CD4-positive, alpha-beta T cell treated with Interleukin-17A for 4 hours (primary cell): ENCODE measurements at regions not wholly inside any gene's neighbourhood (a gene's known extent, or its start where the extent isn't known, plus 50 kb on each side); places are given as distances from the start of the nearest gene placed in this dataset.
"Not testable (repeated sequence)": the region's sequence is repeated elsewhere in the genome, so short reads cannot be mapped to it uniquely, and the experiment has no call there.

Experiments
- DNase-seq: peaks from one replicate; pipeline ENCODE4 v3.0.0-alpha.2; 2020; ENCODE audit warnings: mixed read lengths

- no peak for DNase-seq
Measured at GRCh38 chr16:65318590-65319257, 196.9 kb upstream of the CDH11 start.

DNA sequence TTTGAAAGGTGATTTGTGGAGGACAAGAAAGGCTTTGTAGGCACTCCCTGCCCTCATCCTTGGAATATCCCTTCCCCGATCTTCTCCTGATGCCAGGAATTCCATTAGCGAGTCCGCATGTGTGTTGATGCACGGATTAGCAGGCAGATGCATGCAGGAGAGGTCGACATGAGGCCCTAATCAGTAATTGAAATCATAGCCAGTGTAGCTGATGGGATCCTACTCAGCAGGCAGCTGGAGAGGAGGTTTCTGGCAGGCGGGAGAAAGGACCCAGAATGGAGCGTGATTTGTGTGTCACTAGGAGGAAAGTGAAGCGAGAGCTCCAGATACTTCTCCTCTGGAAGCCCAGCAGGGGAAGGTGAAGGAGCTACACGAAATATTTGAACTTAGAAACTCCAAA lies 196.3 kb upstream of the CDH11 start:
- no peak for DNase-seq

- DNase-seq = no peak
Measured at GRCh38 chr16:65316808-65317207, 194.9 kb upstream of the CDH11 start.

- DNase-seq = no peak
Measured at GRCh38 chr16:65315081-65315780, 193.4 kb upstream of the CDH11 start.

GRCh38 chr16:65314627-65315008 lies 192.8 kb upstream of the CDH11 start:
- no peak for DNase-seq

- no peak for DNase-seq
Measured at GRCh38 chr16:65313936-65314626, 192.2 kb upstream of the CDH11 start.

DNA sequence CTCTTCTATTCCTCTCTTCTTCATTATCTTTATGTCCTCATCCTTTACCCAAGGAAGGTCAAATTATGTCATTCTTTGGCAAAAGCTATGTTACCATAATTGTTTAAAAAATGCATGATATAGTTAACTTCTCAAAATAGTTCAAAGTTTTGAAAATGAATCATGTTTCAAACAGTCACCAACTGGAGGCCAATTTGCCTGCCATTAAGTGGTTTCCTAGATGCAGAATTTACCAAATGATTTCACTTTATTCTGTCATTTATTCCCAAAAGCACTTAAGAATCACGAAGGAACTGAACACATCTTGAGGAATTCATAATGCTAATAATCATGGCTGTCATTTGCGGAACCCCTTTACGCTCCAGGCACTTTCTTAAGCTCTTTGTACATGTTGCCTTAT lies 190.9 kb upstream of the CDH11 start:
- no peak for DNase-seq

- no peak for DNase-seq
Measured at GRCh38 chr16:65312071-65312470, 190.2 kb upstream of the CDH11 start.

- DNase-seq = not testable (repeated sequence)
Measured at GRCh38 chr16:65310491-65310890, 188.6 kb upstream of the CDH11 start.

- no peak for DNase-seq
Measured at GRCh38 chr16:65309354-65309753, 187.5 kb upstream of the CDH11 start.

- no peak for DNase-seq
Measured at GRCh38 chr16:65308506-65308905, 186.6 kb upstream of the CDH11 start.

- no peak for DNase-seq
Measured at GRCh38 chr16:65307286-65307685, 185.4 kb upstream of the CDH11 start.

DNA sequence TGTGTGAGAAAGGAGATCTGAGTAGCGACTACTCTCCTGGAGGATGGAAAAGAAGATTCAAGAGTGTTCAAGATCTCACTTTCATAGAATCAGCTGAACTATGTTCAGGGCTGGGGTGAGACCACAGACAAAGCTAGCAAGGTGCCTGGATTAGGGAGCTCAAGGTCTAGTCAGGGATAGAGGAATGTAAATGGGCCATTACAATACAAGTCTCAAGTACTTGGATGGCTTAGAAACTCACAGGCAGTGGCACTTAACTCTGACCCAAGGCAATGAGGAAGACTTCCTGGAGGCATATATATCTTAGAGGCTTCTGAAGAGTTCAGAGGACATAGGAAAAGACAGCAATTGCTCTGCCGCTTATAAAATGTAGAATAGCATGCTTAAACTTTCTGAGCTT lies 184.9 kb upstream of the CDH11 start:
- DNase-seq = no peak

GRCh38 chr16:65306300-65306699 lies 184.4 kb upstream of the CDH11 start:
- DNase-seq = no peak

DNA sequence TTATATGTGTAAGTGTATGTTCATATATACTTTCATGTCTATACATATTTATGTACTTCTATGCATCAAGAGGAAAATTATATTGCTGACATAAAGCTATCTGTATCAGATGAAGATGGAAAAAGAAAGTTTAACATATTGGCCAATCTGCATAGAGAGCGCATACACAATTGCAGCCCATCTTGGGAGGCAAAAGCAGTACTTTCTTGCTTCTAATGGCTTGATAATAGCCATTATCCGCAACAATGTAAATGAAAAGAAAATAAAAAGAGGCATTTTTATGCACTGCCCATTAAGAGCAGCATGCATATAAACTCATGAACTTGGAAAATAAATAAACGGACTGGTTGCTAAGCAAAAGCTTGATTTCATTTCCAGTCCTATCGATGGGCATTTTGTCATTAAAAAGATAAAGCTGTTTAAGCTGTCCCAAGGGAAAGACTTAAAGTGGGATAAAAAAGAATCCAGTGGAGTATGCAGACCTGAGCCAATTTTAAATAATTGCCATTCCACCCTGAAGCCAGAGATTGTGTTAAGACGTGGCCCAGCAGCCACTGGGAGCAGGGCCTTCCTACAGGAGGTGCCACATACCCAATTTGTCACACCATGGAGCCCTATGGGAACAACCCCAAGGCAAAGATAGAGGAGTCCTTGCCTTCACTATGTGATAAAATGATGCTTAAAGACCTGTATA lies 183.6 kb upstream of the CDH11 start:
- no peak for DNase-seq

DNA sequence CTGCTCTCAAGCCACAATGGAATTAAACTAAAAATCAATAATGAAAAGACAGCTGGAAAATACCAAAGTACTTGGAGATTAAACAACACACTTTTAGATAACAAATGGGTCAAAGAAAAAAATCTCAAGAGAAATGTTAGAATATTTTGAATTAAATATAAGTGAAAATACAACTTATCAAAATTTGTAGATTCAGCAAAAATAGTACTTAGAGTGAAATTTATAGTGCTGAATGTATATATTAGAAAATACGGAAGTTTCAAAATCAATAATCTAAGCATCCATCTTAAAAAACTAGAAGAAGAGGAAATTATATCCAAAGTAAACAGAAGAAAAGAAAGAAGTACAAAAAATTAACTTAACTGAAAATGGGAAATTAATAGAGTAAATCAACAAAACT lies 179.2 kb upstream of the CDH11 start:
- DNase-seq = no peak

DNA sequence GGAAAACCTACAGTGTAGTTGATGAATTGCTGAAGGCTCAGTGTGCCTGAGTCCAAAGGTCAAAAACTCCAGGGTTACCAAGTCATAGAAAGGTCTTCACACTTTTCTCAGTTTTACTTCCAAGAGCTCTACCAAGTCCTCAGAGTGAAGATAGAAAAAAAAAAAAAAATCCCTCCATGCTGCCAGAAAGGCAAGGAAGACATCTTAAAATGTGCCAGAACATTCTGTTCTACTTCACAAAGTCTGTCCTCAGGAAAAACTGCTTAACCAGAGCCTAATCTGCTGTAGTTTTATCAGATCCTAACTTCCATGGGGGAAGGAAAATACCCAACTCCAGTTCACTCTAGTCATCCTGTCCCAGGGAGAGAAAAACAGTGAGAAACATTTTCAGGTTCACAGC lies 175.6 kb upstream of the CDH11 start:
- DNase-seq = no peak

DNA sequence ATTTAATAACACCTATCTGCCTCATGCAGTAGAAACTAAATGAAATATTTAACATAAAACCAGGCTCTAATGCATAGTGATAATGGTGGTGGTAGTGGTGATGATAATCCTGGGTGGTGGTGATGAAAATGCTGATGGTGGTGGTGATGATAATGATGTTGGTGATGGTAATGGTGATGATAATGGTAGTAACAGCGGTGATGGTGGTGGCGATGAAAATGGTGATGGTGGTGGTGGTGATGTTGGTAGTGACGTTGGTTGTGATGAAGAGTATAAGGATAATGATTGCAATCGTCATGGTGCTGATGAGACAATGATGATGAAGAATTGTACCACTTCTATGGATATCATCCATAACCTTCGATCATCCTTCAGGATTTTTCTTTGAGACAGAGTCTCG lies 173.7 kb upstream of the CDH11 start:
- DNase-seq = no peak

GRCh38 chr16:65294708-65295107 lies 172.8 kb upstream of the CDH11 start:
- DNase-seq = no peak

GRCh38 chr16:65294165-65294564 lies 172.3 kb upstream of the CDH11 start:
- DNase-seq = no peak

DNA sequence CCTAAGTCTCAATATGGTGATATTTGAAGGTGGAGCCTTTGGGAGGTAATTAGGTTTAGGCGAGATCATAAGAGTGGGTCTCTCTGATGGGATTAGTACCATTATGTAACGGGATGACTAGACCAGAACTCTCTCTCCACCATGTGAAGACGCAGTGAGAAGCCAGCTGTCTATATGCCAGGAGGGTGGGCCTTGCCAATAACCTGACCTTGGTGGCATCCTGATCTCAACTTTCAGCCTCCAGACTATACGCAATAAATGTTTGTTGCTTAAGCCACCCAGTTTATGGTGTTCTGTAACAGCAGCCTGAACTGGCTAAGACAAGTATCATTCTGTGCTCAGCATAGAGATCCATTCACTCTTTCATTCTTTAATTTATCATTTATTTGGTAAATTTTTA lies 167.2 kb upstream of the CDH11 start:
- no peak for DNase-seq

DNA sequence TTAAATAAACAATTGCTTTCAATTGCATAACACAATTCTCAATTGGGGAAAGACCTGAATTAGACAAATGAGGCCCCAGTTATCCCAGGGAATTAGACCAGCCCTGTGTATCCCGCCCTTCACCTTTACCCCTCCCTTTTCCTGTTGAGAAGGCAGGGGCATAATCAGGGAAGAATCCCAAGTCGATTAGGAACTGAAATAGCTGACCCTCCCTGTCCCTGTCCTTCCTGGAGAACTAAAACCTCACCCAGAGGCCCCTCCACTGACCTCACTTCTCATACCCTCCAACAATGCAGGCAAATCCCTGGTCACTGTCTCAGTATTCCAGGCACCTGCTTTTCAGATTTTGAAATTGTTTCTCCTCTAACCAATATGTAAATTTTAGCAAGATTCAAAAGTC lies 165.4 kb upstream of the CDH11 start:
- DNase-seq = no peak
